OCI-LY3 (cell line): ENCODE measurements at regions not wholly inside any gene's neighbourhood (a gene's known extent, or its start where the extent isn't known, plus 50 kb on each side); places are given as distances from the start of the nearest gene placed in this dataset.

Experiments used
- EZH2phosphoT487 ChIP-seq: fragments of 200-600 bp; shearing (Covaris generic); IDR thresholded peaks from 2 replicates; pipeline ENCODE4 v1.6.1; 2018; ENCODE audit warnings: antibody characterized with exemption, mixed run types, low read depth
- TF ChIP-seq, protein P1 (sequence below): fragments of 200-600, 300-600 bp; sonication (generic); IDR thresholded peaks from 2 replicates; pipeline ENCODE4 v1.5.1; 2014; ENCODE audit warnings: antibody characterized with exemption, low read length, low read depth

GRCh38 chr3:163953526-163953925 is 1124.8 kb downstream of the SI start:
- TF ChIP-seq, protein P1, sequence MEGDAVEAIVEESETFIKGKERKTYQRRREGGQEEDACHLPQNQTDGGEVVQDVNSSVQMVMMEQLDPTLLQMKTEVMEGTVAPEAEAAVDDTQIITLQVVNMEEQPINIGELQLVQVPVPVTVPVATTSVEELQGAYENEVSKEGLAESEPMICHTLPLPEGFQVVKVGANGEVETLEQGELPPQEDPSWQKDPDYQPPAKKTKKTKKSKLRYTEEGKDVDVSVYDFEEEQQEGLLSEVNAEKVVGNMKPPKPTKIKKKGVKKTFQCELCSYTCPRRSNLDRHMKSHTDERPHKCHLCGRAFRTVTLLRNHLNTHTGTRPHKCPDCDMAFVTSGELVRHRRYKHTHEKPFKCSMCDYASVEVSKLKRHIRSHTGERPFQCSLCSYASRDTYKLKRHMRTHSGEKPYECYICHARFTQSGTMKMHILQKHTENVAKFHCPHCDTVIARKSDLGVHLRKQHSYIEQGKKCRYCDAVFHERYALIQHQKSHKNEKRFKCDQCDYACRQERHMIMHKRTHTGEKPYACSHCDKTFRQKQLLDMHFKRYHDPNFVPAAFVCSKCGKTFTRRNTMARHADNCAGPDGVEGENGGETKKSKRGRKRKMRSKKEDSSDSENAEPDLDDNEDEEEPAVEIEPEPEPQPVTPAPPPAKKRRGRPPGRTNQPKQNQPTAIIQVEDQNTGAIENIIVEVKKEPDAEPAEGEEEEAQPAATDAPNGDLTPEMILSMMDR: no peak
- no peak for TF ChIP-seq EZH2phosphoT487
